ENCODE measurements at regions not wholly inside any gene's neighbourhood (a gene's known extent, or its start where the extent isn't known, plus 50 kb on each side); places are given as distances from the start of the nearest gene placed in this dataset.

DNA sequence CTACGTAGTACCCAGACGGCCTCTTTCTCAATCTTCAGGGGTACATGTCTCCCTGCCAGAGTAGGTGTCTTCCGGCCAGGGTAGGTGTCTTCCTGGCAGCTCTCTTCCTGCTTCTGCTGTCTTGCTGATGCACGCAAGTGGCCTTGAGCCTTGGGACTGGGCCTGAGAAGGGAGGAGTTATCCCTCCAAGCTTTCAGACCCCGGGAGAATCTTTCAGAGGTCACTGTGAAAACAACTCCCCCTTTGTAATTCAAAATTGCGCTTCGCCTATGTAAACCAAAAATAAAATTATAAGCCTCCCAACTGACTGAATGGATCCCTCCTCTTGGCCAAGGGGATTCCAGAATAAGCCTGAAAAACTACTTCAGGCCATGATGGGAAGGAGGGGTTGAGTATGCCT lies 87.3 kb upstream of the NUDT4 start:
- Histone ChIP-seq H4K20me1 (ENCODE audit: insufficient read depth) (no peaks in the 10 kb centered on the region), H3K27me3 (replicated peaks; ENCODE audit: insufficient read depth) (no peaks in the 10 kb centered on the region)
- no peak for DNase-seq

DNA sequence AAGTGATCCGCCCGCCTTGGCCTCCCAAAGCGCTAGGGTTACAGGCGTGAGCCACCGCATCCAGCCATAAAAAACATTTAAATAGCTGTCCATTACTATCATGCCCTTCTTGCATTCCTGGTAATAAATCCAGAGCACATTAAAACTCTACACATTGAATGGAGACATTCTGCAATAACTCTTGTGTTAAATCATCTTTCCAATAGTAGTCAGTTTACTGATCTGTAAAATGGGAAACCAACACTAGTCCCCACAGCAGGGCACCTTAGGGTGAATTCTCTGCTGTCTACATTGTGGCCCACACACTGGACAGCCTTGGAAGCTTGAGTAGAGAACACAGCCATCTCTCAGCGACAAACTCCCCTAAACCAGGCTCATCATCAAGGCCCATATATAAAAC lies 85.5 kb upstream of the NUDT4 start:
- Histone ChIP-seq H3K36me3 (ENCODE audit: low read depth) (no peaks in the 10 kb centered on the region), H3K4me2 (ENCODE audit: unreplicated experiment) (no peak overlapping the region), H4K20me1 (ENCODE audit: insufficient read depth) (no peaks in the 10 kb centered on the region), H3K79me2 (ENCODE audit: insufficient read depth) (no peaks in the 10 kb centered on the region), H2AFZ (no peak overlapping the region), H3K4me1 (ENCODE audit: insufficient read depth) (no peaks in the 10 kb centered on the region), H3K27me3 (replicated peaks; ENCODE audit: insufficient read depth) (no peaks in the 10 kb centered on the region), H3K9me3 (ENCODE audit: low read depth) (no peaks in the 10 kb centered on the region), H3K9me2 (ENCODE audit: insufficient read depth) (no peaks in the 10 kb centered on the region), H3K9ac (no peak overlapping the region), H3K27ac (no peak overlapping the region), H3F3A (ENCODE audit: insufficient read depth) (no peaks in the 10 kb centered on the region), H3K4me3 (no peak overlapping the region)
- in situ Hi-C loops (cut with MboI): no loop called here
- 95 to 96% methylated on average over 6 of the region's 6 CpGs for WGBS, 2 experiments (ENCODE audit: low coverage in 1 of 2, low lambda C conversion rate in 2 of 2, missing lambda C conversion rate in 2 of 2)
- DNase-seq: no peak
- TF ChIP-seq EZH2 (IDR thresholded peaks at IDR 0.05; ENCODE audit: insufficient read depth, poor library complexity, severe bottlenecking) (no peak), EZH2phosphoT487 (IDR thresholded peaks at IDR 0.05; ENCODE audit: insufficient read depth, low read depth) (no peak)

More for the DNA sequence above, 87.3 kb upstream of the NUDT4 start:
- H3K79me2 ChIP-seq (ENCODE audit: insufficient read depth): no peaks in the 10 kb centered on the region
- no peaks in the 10 kb centered on the region for H3K4me1 ChIP-seq (ENCODE audit: insufficient read depth)
- 76 to 78% methylated on average over 7 of the region's 7 CpGs for WGBS, 2 experiments (ENCODE audit: low coverage in 1 of 2, low lambda C conversion rate in 2 of 2, missing lambda C conversion rate in 2 of 2)
- H3K36me3 ChIP-seq (ENCODE audit: low read depth): no peaks in the 10 kb centered on the region
- no peaks in the 10 kb centered on the region for H3K9me3 ChIP-seq (ENCODE audit: low read depth)
- no peak overlapping the region for H2AFZ ChIP-seq
- H3K9ac ChIP-seq: no peak overlapping the region
- no peaks in the 10 kb centered on the region for H3K9me2 ChIP-seq (ENCODE audit: insufficient read depth)
- no peak overlapping the region for H3K27ac ChIP-seq
- H3K4me3 ChIP-seq: no peak overlapping the region
- TF ChIP-seq EZH2 (IDR thresholded peaks at IDR 0.05; ENCODE audit: insufficient read depth, poor library complexity, severe bottlenecking) (no peak), EZH2phosphoT487 (IDR thresholded peaks at IDR 0.05; ENCODE audit: insufficient read depth, low read depth) (no peak)
- no peaks in the 10 kb centered on the region for H3F3A ChIP-seq (ENCODE audit: insufficient read depth)
- no peak overlapping the region for H3K4me2 ChIP-seq (ENCODE audit: unreplicated experiment)
- in situ Hi-C loops (cut with MboI): no loop called here

DNA sequence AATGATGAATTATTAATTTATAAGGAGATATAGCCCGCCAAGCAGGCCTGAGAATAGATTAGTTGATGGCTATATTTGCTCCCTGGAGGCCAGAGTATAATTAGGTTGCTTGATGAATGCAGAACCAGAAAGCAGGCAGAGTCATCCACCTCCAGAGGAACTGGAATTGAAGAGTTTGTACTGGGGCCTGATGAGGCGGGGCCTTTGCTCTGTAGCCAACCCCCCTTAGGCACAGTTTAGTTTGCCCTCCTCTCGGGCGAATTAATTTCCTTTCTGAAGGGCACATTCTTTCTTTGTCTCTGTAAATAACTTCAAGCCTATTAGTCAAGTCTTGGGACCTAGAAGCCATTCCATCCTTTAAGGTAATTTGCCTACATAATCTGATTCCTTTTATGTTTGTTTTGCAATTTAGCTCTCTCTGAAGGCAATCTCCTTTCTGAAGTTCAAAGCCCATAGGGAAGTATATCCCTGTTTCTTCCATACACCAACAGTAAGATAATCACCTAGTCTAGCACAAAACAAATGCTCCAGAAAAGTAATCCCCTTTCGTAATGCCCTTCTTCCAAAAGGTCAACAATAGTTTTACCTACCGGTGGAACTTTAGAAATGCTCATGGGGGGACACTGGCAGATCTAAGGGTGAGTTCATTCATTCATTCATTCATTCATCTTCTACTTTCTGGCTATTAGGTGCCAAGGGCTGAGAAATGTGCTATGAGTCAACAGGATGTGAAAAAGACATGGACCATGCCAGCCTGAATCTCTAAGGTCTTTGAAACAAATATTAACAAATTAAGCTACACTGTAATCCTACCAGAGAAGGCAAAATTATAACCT lies 84.8 kb upstream of the NUDT4 start:
- H3K4me2 ChIP-seq (ENCODE audit: unreplicated experiment): no peak overlapping the region
- H3K4me3 ChIP-seq: no peak overlapping the region
- H3K27ac ChIP-seq: no peak overlapping the region
- no peaks in the 10 kb centered on the region for H3K79me2 ChIP-seq (ENCODE audit: insufficient read depth)
- 91% methylated on average over 6 of the region's 6 CpGs for WGBS, 2 experiments (ENCODE audit: low coverage in 1 of 2, low lambda C conversion rate in 2 of 2, missing lambda C conversion rate in 2 of 2)
- H3F3A ChIP-seq (ENCODE audit: insufficient read depth): no peaks in the 10 kb centered on the region
- no peaks in the 10 kb centered on the region for H3K9me3 ChIP-seq (ENCODE audit: low read depth)
- no peaks in the 10 kb centered on the region for H3K27me3 ChIP-seq (replicated peaks; ENCODE audit: insufficient read depth)
- no peaks in the 10 kb centered on the region for H3K9me2 ChIP-seq (ENCODE audit: insufficient read depth)
- no peaks in the 10 kb centered on the region for H3K4me1 ChIP-seq (ENCODE audit: insufficient read depth)
- H2AFZ ChIP-seq: no peak overlapping the region
- in situ Hi-C loops (cut with MboI): no loop called here
- TF ChIP-seq EZH2phosphoT487 (IDR thresholded peaks at IDR 0.05; ENCODE audit: insufficient read depth, low read depth): no peak
- TF ChIP-seq EZH2 (IDR thresholded peaks at IDR 0.05; ENCODE audit: insufficient read depth, poor library complexity, severe bottlenecking): no peak
- no peak overlapping the region for H3K9ac ChIP-seq
- DNase-seq: no peak
- no peaks in the 10 kb centered on the region for H4K20me1 ChIP-seq (ENCODE audit: insufficient read depth)
- H3K36me3 ChIP-seq (ENCODE audit: low read depth): no peaks in the 10 kb centered on the region

DNA sequence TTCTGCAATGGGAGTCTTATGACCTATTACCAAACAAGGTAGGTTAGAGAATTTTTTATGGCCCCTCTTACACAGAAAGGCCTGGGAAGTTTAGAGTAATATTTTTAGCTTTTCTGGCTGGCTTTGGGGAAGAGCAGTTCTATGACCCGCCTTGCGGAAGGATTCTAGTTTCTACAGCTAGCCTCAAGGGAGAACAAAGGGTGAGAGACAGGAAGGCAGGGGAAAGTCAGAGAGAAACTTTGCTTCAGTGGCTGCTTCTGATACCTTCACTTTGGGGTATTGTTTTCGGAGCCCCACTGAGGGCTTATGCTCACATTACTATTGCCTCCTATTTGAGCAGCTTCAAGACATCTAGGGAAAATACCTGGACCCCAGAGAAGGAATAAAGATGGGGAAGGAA lies 80.7 kb upstream of the NUDT4 start:
- Histone ChIP-seq H3K9me3 (ENCODE audit: low read depth) (no peaks in the 10 kb centered on the region), H3K36me3 (ENCODE audit: low read depth) (no peaks in the 10 kb centered on the region), H4K20me1 (ENCODE audit: insufficient read depth) (no peaks in the 10 kb centered on the region), H3K9me2 (ENCODE audit: insufficient read depth) (no peaks in the 10 kb centered on the region), H3K27me3 (replicated peaks; ENCODE audit: insufficient read depth) (no peaks in the 10 kb centered on the region), H3K4me2 (ENCODE audit: unreplicated experiment) (no peak overlapping the region), H3K9ac (no peak overlapping the region), H3K4me3 (no peak overlapping the region), H3K4me1 (ENCODE audit: insufficient read depth) (no peaks in the 10 kb centered on the region), H2AFZ (no peak overlapping the region), H3F3A (ENCODE audit: insufficient read depth) (no peaks in the 10 kb centered on the region), H3K27ac (no peak overlapping the region), H3K79me2 (ENCODE audit: insufficient read depth) (no peaks in the 10 kb centered on the region)
- 98 to 100% methylated on average over 3 of the region's 3 CpGs for WGBS, 2 experiments (ENCODE audit: low coverage in 1 of 2, low lambda C conversion rate in 2 of 2, missing lambda C conversion rate in 2 of 2)
- in situ Hi-C loops (cut with MboI): no loop called here
- DNase-seq: no peak
- no peak for TF ChIP-seq EZH2phosphoT487 (IDR thresholded peaks at IDR 0.05; ENCODE audit: insufficient read depth, low read depth)
- no peak for TF ChIP-seq EZH2 (IDR thresholded peaks at IDR 0.05; ENCODE audit: insufficient read depth, poor library complexity, severe bottlenecking)
